ENCODE measurements at regions not wholly inside any gene's neighbourhood (a gene's known extent, or its start where the extent isn't known, plus 50 kb on each side); places are given as distances from the start of the nearest gene placed in this dataset.

GRCh38 chr7:138345567-138345966, 114.5 kb upstream of the TRIM24 start:
- TF ChIP-seq POLR2AphosphoS5 (IDR thresholded peaks at IDR 0.05; ENCODE audit: low read depth, low read length) (no peak), SIN3A (IDR thresholded peaks at IDR 0.05; ENCODE audit: borderline replicate concordance, insufficient read depth, low read length) (no peak), REST (IDR thresholded peaks at IDR 0.05; ENCODE audit: insufficient read depth in 1 of 2, low read depth in 2 of 2, low read length in 2 of 2) (no peak), TAF1 (IDR thresholded peaks at IDR 0.05; ENCODE audit: borderline replicate concordance, insufficient read depth, low read length) (no peak), FOXP2 (optimal IDR thresholded peaks at IDR 0.05; ENCODE audit: borderline replicate concordance, extremely low read depth, extremely low read length, insufficient read depth) (no peak)

GRCh38 chr7:138346975-138347374, 113.1 kb upstream of the TRIM24 start:
- TF ChIP-seq TAF1 (IDR thresholded peaks at IDR 0.05; ENCODE audit: borderline replicate concordance, insufficient read depth, low read length): no peak
- no peak for TF ChIP-seq FOXP2 (optimal IDR thresholded peaks at IDR 0.05; ENCODE audit: borderline replicate concordance, extremely low read depth, extremely low read length, insufficient read depth)

DNA sequence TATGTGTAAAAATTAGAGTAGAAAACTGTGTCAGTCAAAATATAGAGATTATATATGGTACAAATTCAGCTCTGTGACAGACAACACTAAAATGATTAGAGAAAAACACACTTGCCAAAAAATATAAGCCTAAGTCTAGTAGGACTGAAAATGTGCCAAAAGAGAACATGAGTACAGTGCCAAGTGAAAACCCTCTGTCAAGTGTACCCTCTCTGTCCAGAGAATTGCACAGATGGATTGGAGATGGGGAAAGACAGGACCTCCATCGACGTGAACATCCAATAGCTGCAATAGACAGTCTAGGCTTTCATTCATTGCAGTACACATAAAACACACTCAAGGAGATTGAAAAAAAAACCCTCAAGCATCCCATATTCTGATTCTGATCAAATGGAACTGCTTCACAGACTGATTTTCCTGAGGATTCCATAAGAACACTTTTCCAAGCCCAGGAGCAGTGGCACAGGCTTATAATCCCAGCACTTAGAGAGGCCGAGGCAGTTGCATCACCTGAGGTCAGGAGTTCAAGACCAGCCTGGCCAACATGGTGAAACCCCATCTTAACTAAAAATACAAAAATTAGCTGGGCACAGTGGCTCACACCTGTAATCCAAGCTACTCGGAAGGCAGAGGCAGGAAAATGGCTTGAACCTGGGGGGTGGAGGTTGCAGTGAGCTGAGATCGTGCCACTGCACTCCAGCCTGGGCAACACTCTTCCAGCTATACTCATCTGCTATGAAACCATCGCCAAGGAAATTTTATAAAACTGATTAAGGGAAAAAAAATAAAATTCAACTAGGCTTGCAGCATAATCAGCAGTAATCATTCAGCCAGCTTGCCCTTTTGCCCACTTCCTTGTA, 110.0 kb upstream of the TRIM24 start:
- TF ChIP-seq REST (IDR thresholded peaks at IDR 0.05; ENCODE audit: insufficient read depth in 1 of 2, low read depth in 2 of 2, low read length in 2 of 2): no peak
- no peak for TF ChIP-seq POLR2AphosphoS5 (IDR thresholded peaks at IDR 0.05; ENCODE audit: low read depth, low read length)

DNA sequence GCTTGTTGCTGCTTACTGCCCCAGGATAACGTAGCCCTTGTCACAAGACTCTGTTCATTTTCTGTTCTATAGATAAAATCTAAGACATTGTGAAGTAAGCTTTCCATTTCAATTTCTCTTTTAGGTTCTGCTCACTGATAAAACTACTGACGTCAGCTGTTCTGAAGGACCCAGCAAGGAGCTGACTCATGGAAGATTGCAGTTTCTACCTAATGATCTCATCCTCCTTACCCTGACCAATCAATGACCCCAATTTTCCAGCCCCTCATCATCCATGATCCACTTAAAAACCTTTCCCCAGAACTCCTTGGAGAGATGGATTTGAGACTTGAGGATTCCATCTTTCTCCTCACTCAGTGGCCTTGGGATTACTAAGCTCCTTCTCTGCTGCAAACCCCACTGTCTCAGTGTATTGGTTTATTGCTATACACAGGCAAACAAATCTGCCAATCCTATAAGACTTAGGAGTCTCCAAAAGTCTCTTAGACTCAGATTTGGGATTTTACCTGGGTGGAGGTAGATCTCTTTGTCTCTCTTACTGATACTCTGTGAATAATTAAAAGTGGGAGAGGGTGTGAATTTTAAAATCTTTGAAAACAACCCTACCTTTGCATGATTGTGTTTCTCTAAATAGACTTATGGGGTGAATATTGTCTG, 109.2 kb upstream of the TRIM24 start:
- TF ChIP-seq FOXP2 (optimal IDR thresholded peaks at IDR 0.05; ENCODE audit: borderline replicate concordance, extremely low read depth, extremely low read length, insufficient read depth) (no peak), REST (IDR thresholded peaks at IDR 0.05; ENCODE audit: insufficient read depth in 1 of 2, low read depth in 2 of 2, low read length in 2 of 2) (no peak), TAF1 (IDR thresholded peaks at IDR 0.05; ENCODE audit: borderline replicate concordance, insufficient read depth, low read length) (no peak), POLR2AphosphoS5 (IDR thresholded peaks at IDR 0.05; ENCODE audit: low read depth, low read length) (no peak), SIN3A (IDR thresholded peaks at IDR 0.05; ENCODE audit: borderline replicate concordance, insufficient read depth, low read length) (no peak)

- TF ChIP-seq REST (IDR thresholded peaks at IDR 0.05; ENCODE audit: insufficient read depth in 1 of 2, low read depth in 2 of 2, low read length in 2 of 2): no peak
- no peak for TF ChIP-seq FOXP2 (optimal IDR thresholded peaks at IDR 0.05; ENCODE audit: borderline replicate concordance, extremely low read depth, extremely low read length, insufficient read depth)
- no peak for TF ChIP-seq POLR2AphosphoS5 (IDR thresholded peaks at IDR 0.05; ENCODE audit: low read depth, low read length)
- TF ChIP-seq TAF1 (IDR thresholded peaks at IDR 0.05; ENCODE audit: borderline replicate concordance, insufficient read depth, low read length): no peak
- TF ChIP-seq SIN3A (IDR thresholded peaks at IDR 0.05; ENCODE audit: borderline replicate concordance, insufficient read depth, low read length): no peak
These were observed 107.2 kb upstream of the TRIM24 start for GRCh38 chr7:138352570-138353461.
